SH-SY5Y (cell line): ENCODE measurements at regions not wholly inside any gene's neighbourhood (a gene's known extent, or its start where the extent isn't known, plus 50 kb on each side); places are given as distances from the start of the nearest gene placed in this dataset.

ENCODE experiments used
- GATA2 ChIP-seq: IDR thresholded peaks from 2 replicates; pipeline ENCODE4 v1.6.1; 2011; ENCODE audit warnings: mild to moderate bottlenecking, low read depth, low read length
- GATA3 ChIP-seq: IDR thresholded peaks from 2 replicates; pipeline ENCODE4 v1.6.1; 2011; ENCODE audit warnings: low read depth, mild to moderate bottlenecking, low read length, moderate library complexity

- TF ChIP-seq GATA2, result no peak
- TF ChIP-seq GATA3, result no peak
Observed at GRCh38 chr4:112073181-112073580, 72.1 kb upstream of the FAM241A start.

- TF ChIP-seq GATA2 (no peak; the same call in 1 of the 2 replicates), GATA3 (no peak)
Observed at GRCh38 chr4:112075129-112075753, 70.0 kb upstream of the FAM241A start.

GRCh38 chr4:112075906-112076305 is 69.3 kb upstream of the FAM241A start:
- no peak for TF ChIP-seq GATA2
- no peak for TF ChIP-seq GATA3

- TF ChIP-seq GATA3, result no peak
- TF ChIP-seq GATA2, result no peak
Observed at GRCh38 chr4:112076919-112077608, 68.2 kb upstream of the FAM241A start.

- no peak for TF ChIP-seq GATA3
- no peak for TF ChIP-seq GATA2
Observed at GRCh38 chr4:112077743-112078142, 67.5 kb upstream of the FAM241A start.

- TF ChIP-seq GATA3 (no peak), GATA2 (no peak)
Observed at GRCh38 chr4:112082954-112083586, 62.2 kb upstream of the FAM241A start.

- TF ChIP-seq GATA3, result no peak
- TF ChIP-seq GATA2, result no peak
Observed at GRCh38 chr4:112083587-112084347, 61.5 kb upstream of the FAM241A start.

GRCh38 chr4:112085156-112086035 is 59.9 kb upstream of the FAM241A start:
- TF ChIP-seq GATA2, result no peak
- TF ChIP-seq GATA3, result no peak

GRCh38 chr4:112086036-112086434 is 59.2 kb upstream of the FAM241A start:
- TF ChIP-seq GATA2 (no peak), GATA3 (no peak)

- TF ChIP-seq GATA2, result no peak
- no peak for TF ChIP-seq GATA3
Observed at GRCh38 chr4:112093636-112094202, 51.5 kb upstream of the FAM241A start.

GRCh38 chr4:112094330-112094729 is 50.9 kb upstream of the FAM241A start:
- TF ChIP-seq GATA2, result no peak
- no peak for TF ChIP-seq GATA3
